NCI-H82 (cell line): ENCODE measurements at regions not wholly inside any gene's neighbourhood (a gene's known extent, or its start where the extent isn't known, plus 50 kb on each side); places are given as distances from the start of the nearest gene placed in this dataset.
"Not testable (repeated sequence)": the region's sequence is repeated elsewhere in the genome, so short reads cannot be mapped to it uniquely, and the experiment has no call there.

Source experiments
- DNase-seq: peaks from one replicate; lab custom pipeline; 2025; lab: John Stamatoyannopoulos, UW

- not testable (repeated sequence) for DNase-seq
Measured at GRCh38 chr12:19625551-19625950, 186.3 kb downstream of the AEBP2 start.

- DNase-seq, result no peak
Measured at GRCh38 chr12:19627719-19628118, 188.4 kb downstream of the AEBP2 start.

GRCh38 chr12:19630536-19630935, 191.2 kb downstream of the AEBP2 start:
- DNase-seq, result no peak

GRCh38 chr12:19633194-19633593, 193.9 kb downstream of the AEBP2 start:
- DNase-seq, result no peak

GRCh38 chr12:19633641-19634040, 194.3 kb downstream of the AEBP2 start:
- DNase-seq, result no peak

GRCh38 chr12:19639781-19640415, 200.6 kb downstream of the AEBP2 start:
- no peak for DNase-seq

GRCh38 chr12:19641235-19642080, 202.2 kb downstream of the AEBP2 start:
- no peak for DNase-seq

- DNase-seq, result no peak
Measured at GRCh38 chr12:19642345-19642744, 203.1 kb downstream of the AEBP2 start.

GRCh38 chr12:19643635-19644034, 204.3 kb downstream of the AEBP2 start:
- DNase-seq, result peak; percentile 36

- DNase-seq, result no peak
Measured at GRCh38 chr12:19644571-19644970, 205.3 kb downstream of the AEBP2 start.

- DNase-seq, result no peak
Measured at GRCh38 chr12:19645823-19646222, 206.5 kb downstream of the AEBP2 start.

- DNase-seq, result no peak
Measured at GRCh38 chr12:19646599-19646998, 207.3 kb downstream of the AEBP2 start.

GRCh38 chr12:19647806-19648556, 208.7 kb downstream of the AEBP2 start:
- no peak for DNase-seq

- no peak for DNase-seq
Measured at GRCh38 chr12:19648591-19648990, 209.3 kb downstream of the AEBP2 start.

- DNase-seq, result no peak
Measured at GRCh38 chr12:19652386-19652785, 213.1 kb downstream of the AEBP2 start.

- DNase-seq, result no peak
Measured at GRCh38 chr12:19654650-19655376, 215.5 kb downstream of the AEBP2 start.

- no peak for DNase-seq
Measured at GRCh38 chr12:19657118-19657731, 217.9 kb downstream of the AEBP2 start.

GRCh38 chr12:19657732-19658130, 218.4 kb downstream of the AEBP2 start:
- no peak for DNase-seq

- DNase-seq, result no peak
Measured at GRCh38 chr12:19659086-19659485, 219.8 kb downstream of the AEBP2 start.

GRCh38 chr12:19659501-19659900, 220.2 kb downstream of the AEBP2 start:
- DNase-seq, result no peak

GRCh38 chr12:19665121-19665900, 226.0 kb downstream of the AEBP2 start:
- DNase-seq, result no peak
